SU-DHL-6 (cell line): ENCODE measurements at regions not wholly inside any gene's neighbourhood (a gene's known extent, or its start where the extent isn't known, plus 50 kb on each side); places are given as distances from the start of the nearest gene placed in this dataset.

Source experiments
- H2AFZ ChIP-seq: fragments of 200-600 bp; sonication (generic); 2 replicates; pipeline ENCODE4 v1.6.1; 2014; ENCODE audit warnings: low read depth, mild to moderate bottlenecking, moderate library complexity, mixed read lengths, antibody characterized with exemption, low read length; ENCODE audit not compliant: severe bottlenecking
- H3F3A ChIP-seq: fragments of 200-600 bp; shearing (Covaris generic); 2 replicates; pipeline ENCODE4 v1.6.0; 2016; ENCODE audit warnings: antibody characterized with exemption, mild to moderate bottlenecking; ENCODE audit not compliant: insufficient read depth
- H3K27ac ChIP-seq: fragments of 200-600 bp; sonication (generic); 2 replicates; pipeline ENCODE4 v1.5.1; 2016; ENCODE audit warnings: low read depth, mild to moderate bottlenecking, low read length, moderate library complexity, mixed read lengths
- H3K27me3 ChIP-seq: fragments of 200-600 bp; sonication (generic), shearing (Covaris generic); 2 replicates; pipeline ENCODE4 v1.6.0; 2014; ENCODE audit warnings: mild to moderate bottlenecking, low read length
- H3K36me3 ChIP-seq: fragments of 200-600 bp; sonication (generic); 2 replicates; pipeline ENCODE4 v1.6.1; 2014; ENCODE audit warnings: mild to moderate bottlenecking, low read length, mixed read lengths
- H3K4me2 ChIP-seq: fragments of 300-600, 200-600 bp; shearing (Covaris generic), sonication (generic); 2 replicates; pipeline ENCODE4 v1.6.0; 2014; ENCODE audit warnings: low read length, low read depth, mild to moderate bottlenecking; ENCODE audit not compliant: poor library complexity, severe bottlenecking
- H3K4me3 ChIP-seq: fragments of 200-600 bp; sonication (generic); 2 replicates; pipeline ENCODE4 v1.5.1; 2014; ENCODE audit warnings: antibody characterized with exemption, low read length, mild to moderate bottlenecking, mixed read lengths; ENCODE audit not compliant: insufficient read depth, poor library complexity, severe bottlenecking
- H3K79me2 ChIP-seq: fragments of 200-600 bp; sonication (generic); 2 replicates; pipeline ENCODE4 v1.6.1; 2014; ENCODE audit warnings: mild to moderate bottlenecking, low read length, moderate library complexity; ENCODE audit not compliant: insufficient read depth
- H3K9ac ChIP-seq: fragments of 200-600 bp; sonication (generic); 2 replicates; pipeline ENCODE4 v1.7.0; 2014; ENCODE audit warnings: mild to moderate bottlenecking, low read length
- H3K9me2 ChIP-seq: fragments of 200-600 bp; sonication (generic); replicated peaks from 2 replicates; pipeline ENCODE4 v1.6.1; 2014; ENCODE audit warnings: low read length; ENCODE audit not compliant: insufficient read depth
- H3K9me3 ChIP-seq: fragments of 200-600 bp; sonication (generic); 2 replicates; pipeline ENCODE4 v1.6.1; 2014; ENCODE audit warnings: low read length, mixed read lengths; ENCODE audit not compliant: insufficient read depth
- H4K20me1 ChIP-seq: fragments of 200-600 bp; sonication (generic); 2 replicates; pipeline ENCODE4 v1.6.1; 2014; ENCODE audit warnings: low read depth, mild to moderate bottlenecking, antibody characterized with exemption, low read length, moderate library complexity, mixed read lengths
- EZH2phosphoT487 ChIP-seq: fragments of 200-600 bp; sonication (generic), shearing (Covaris generic); conservative IDR thresholded peaks from 2 replicates; pipeline ENCODE4 v1.6.1; 2018; ENCODE audit warnings: mild to moderate bottlenecking, antibody characterized with exemption, low read length, moderate library complexity, mixed read lengths
- TF ChIP-seq, protein P1 (sequence below): fragments of 200-600 bp; sonication (generic); IDR thresholded peaks from one replicate; pipeline ENCODE4 v1.5.1; 2017; ENCODE audit warnings: antibody characterized with exemption, mild to moderate bottlenecking, low read length, moderate library complexity; ENCODE audit not compliant: insufficient read depth, poor library complexity, severe bottlenecking

DNA sequence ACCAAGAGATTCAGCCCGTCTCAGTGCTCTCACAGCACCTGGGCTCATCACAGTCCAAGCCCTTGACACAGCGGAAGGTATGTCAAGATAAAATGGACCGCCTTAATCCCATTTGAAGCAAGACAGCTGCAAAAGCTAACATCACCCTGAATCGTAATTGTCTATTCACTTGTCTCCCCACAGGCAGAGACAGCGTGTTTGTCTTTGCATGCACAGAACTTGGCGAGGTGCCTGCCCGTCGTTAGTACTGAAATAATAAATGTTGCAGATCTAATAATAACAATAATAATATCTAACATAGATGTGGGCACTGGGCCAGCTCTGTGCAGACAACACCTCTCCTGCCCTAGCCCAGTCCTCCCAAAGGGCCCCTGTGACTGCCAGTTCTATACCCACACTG, 271.7 kb downstream of the NPHP4 start:
- Histone ChIP-seq H2AFZ (no peak overlapping the region), H3K9me3 (no peaks in the 10 kb centered on the region), H3K27me3 (no peaks in the 10 kb centered on the region), H3K79me2 (no peaks in the 10 kb centered on the region), H3K36me3 (no peaks in the 10 kb centered on the region), H3K4me3 (no peak overlapping the region), H3K9me2 (no peaks in the 10 kb centered on the region), H3K27ac (no peak overlapping the region), H3K9ac (no peak overlapping the region), H4K20me1 (no peaks in the 10 kb centered on the region), H3K4me2 (no peak overlapping the region), H3F3A (no peaks in the 10 kb centered on the region)
- TF ChIP-seq EZH2phosphoT487, result no peak
- TF ChIP-seq, protein P1, sequence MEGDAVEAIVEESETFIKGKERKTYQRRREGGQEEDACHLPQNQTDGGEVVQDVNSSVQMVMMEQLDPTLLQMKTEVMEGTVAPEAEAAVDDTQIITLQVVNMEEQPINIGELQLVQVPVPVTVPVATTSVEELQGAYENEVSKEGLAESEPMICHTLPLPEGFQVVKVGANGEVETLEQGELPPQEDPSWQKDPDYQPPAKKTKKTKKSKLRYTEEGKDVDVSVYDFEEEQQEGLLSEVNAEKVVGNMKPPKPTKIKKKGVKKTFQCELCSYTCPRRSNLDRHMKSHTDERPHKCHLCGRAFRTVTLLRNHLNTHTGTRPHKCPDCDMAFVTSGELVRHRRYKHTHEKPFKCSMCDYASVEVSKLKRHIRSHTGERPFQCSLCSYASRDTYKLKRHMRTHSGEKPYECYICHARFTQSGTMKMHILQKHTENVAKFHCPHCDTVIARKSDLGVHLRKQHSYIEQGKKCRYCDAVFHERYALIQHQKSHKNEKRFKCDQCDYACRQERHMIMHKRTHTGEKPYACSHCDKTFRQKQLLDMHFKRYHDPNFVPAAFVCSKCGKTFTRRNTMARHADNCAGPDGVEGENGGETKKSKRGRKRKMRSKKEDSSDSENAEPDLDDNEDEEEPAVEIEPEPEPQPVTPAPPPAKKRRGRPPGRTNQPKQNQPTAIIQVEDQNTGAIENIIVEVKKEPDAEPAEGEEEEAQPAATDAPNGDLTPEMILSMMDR, result no peak

DNA sequence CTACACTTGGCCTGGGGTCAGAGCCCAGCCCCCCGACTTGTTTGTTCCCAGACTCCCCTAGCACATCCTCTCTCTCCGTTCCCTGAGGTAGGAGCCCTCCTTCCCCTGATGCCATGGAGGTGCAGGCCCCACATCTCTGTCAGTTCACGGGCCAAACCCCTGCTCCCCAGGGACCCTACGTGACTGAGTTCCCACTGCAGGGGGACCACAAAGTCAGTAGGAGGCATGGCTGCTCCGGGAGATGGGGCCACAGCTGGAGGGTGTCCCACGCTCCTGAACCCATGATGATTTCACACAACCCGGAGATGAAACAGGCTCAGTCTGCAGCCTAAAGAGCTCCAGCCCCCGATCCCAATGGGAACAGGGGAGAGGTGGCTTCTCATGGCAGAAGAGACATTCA, 272.2 kb downstream of the NPHP4 start:
- Histone ChIP-seq H3K36me3 (no peaks in the 10 kb centered on the region), H3K9me2 (no peaks in the 10 kb centered on the region), H3K9ac (no peak overlapping the region), H3K27me3 (no peaks in the 10 kb centered on the region), H3K27ac (no peak overlapping the region), H2AFZ (no peak overlapping the region), H3F3A (no peaks in the 10 kb centered on the region), H3K9me3 (no peaks in the 10 kb centered on the region), H3K79me2 (no peaks in the 10 kb centered on the region), H4K20me1 (no peaks in the 10 kb centered on the region), H3K4me3 (no peak overlapping the region), H3K4me2 (no peak overlapping the region)
- TF ChIP-seq EZH2phosphoT487, result no peak
- TF ChIP-seq, protein P1, result no peak

DNA sequence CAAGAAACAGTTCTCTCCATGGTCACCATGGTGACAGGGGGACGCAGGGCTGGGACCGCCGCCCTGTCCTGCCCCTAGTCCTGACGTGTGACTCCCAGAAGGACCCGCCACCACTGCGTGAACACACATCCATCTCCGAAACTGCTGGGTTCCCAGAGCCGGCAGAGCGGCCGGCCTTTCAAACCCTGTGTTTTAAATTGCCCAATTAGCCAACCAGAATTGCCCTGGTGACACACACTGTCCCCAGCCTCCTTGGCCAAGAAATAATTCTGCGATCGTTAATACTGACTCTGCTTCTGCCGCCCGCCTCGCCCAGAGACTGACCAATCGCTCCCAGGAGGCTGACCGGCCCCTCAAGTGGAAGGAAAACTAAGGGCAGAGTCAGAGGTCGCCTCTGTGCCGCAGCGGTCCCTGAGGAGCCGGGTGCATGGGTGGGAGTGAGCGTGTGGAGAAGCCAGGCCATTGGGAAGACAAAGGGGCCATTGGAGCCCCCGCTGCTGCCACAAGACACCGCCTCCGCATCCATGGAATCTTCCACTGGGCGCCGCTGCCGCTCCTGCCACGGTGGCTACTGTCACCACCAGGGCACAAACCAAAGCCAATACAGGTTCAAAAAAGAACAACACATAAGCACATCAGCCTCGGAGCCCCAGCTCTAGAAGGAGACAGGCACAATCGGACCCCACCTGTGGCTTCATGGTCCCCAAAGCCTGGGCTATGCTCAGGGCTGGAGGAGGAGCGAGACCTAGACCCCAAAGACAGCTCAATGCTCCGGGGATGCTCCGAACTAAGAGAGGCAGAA, 273.2 kb downstream of the NPHP4 start:
- Histone ChIP-seq H2AFZ (no peak overlapping the region), H3F3A (no peaks in the 10 kb centered on the region), H3K4me2 (no peak overlapping the region), H3K27ac (no peak overlapping the region), H3K36me3 (no peaks in the 10 kb centered on the region), H3K27me3 (no peaks in the 10 kb centered on the region), H3K79me2 (no peaks in the 10 kb centered on the region), H4K20me1 (no peaks in the 10 kb centered on the region), H3K9ac (no peak overlapping the region), H3K9me3 (no peaks in the 10 kb centered on the region), H3K9me2 (no peaks in the 10 kb centered on the region), H3K4me3 (no peak overlapping the region)
- TF ChIP-seq EZH2phosphoT487, result no peak
- TF ChIP-seq, protein P1, result no peak
